Keratinocyte (primary cell): ENCODE measurements at regions not wholly inside any gene's neighbourhood (a gene's known extent, or its start where the extent isn't known, plus 50 kb on each side); places are given as distances from the start of the nearest gene placed in this dataset.

ENCODE experiments used
- EZH2 ChIP-seq: IDR thresholded peaks from one replicate; pipeline ENCODE4 v1.6.1; 2012; ENCODE audit warnings: inconsistent platforms, mild to moderate bottlenecking, low read length, moderate library complexity
- TF ChIP-seq, protein P1 (sequence below), 3 experiments: IDR thresholded peaks in 1 of 3; conservative IDR thresholded peaks in 1 of 3; optimal IDR thresholded peaks in 1 of 3; 2 replicates in 2 of 3; 3 replicates in 1 of 3; pipeline versions ENCODE3 to v1.5.1; 2011; ENCODE audit warnings: low read length in 3 of 3, mild to moderate bottlenecking in 3 of 3, moderate library complexity in 2 of 3, control low read depth in 1 of 3, inconsistent platforms in 1 of 3; ENCODE audit not compliant: insufficient read depth in 2 of 3; ENCODE audit errors: extremely low read depth in 1 of 3

GRCh38 chr1:188826800-188827199, 1650.9 kb downstream of the BRINP3 start:
- no peak for TF ChIP-seq EZH2
- TF ChIP-seq, protein P1, sequence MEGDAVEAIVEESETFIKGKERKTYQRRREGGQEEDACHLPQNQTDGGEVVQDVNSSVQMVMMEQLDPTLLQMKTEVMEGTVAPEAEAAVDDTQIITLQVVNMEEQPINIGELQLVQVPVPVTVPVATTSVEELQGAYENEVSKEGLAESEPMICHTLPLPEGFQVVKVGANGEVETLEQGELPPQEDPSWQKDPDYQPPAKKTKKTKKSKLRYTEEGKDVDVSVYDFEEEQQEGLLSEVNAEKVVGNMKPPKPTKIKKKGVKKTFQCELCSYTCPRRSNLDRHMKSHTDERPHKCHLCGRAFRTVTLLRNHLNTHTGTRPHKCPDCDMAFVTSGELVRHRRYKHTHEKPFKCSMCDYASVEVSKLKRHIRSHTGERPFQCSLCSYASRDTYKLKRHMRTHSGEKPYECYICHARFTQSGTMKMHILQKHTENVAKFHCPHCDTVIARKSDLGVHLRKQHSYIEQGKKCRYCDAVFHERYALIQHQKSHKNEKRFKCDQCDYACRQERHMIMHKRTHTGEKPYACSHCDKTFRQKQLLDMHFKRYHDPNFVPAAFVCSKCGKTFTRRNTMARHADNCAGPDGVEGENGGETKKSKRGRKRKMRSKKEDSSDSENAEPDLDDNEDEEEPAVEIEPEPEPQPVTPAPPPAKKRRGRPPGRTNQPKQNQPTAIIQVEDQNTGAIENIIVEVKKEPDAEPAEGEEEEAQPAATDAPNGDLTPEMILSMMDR (optimal IDR thresholded peaks at IDR 0.05 in 1 of 3, IDR thresholded peaks at IDR 0.05 in 1 of 3, conservative IDR thresholded peaks at IDR 0.05 in 1 of 3; ENCODE audit: extremely low read depth in 1 of 3, insufficient read depth in 2 of 3, low read length in 3 of 3) = no peak
